HG03045 (cell line): ENCODE measurements at regions not wholly inside any gene's neighbourhood (a gene's known extent, or its start where the extent isn't known, plus 50 kb on each side); places are given as distances from the start of the nearest gene placed in this dataset.

Experiments used
- ATAC-seq: cut with Tn5 transposase; IDR thresholded peaks from one replicate; pipeline ENCODE4 v1.9.1; 2021; ENCODE audit warnings: mild to moderate bottlenecking, moderate library complexity; ENCODE audit not compliant: unreplicated experiment

- ATAC-seq, result no peak
Measured at GRCh38 chr5:74205767-74206578, 434.6 kb downstream of the ENC1 start.

- ATAC-seq, result peak; percentile 35
Measured at GRCh38 chr5:74201334-74202081, 439.0 kb downstream of the ENC1 start.

DNA sequence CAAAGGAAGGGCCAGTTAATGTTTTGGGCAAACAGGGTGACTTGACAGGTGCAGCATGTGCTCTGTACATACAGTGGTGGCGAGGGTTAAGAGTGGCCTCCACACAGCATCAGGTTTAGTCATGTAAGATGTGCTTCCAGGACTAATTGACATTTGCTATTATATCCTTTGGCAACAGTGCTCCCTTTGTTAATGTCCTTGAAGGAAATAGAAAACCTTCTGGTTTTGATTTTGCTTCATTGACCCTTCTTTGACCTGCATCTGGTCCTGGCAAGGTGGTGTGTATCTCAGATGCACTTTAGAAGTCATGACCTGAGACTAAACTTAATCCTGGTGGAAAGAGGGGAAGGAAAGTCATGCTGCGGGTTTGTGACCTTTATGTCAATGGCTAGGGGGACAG, 440.0 kb downstream of the ENC1 start:
- no peak for ATAC-seq

GRCh38 chr5:74199436-74200210, 440.9 kb downstream of the ENC1 start:
- no peak for ATAC-seq

DNA sequence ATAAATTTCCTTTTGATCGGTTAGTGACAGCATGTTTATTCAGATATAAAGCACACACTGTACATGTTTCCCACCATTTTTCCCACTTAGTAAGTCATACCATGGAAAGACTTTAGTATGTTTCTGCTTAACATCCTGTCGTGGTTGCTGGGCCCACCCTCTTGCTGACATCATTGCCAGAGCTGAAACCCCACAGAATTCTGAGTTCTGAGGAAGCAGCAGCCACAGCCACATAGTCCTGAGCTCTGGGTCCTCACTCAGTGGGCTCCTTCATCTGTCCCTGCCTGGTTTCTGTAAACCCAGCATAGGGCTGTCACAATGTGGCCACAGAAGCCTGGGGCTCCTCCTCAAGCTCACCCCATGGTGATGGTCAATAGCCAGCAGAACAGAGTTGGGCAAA, 441.5 kb downstream of the ENC1 start:
- no peak for ATAC-seq

GRCh38 chr5:74198156-74198555, 442.4 kb downstream of the ENC1 start:
- no peak for ATAC-seq

DNA sequence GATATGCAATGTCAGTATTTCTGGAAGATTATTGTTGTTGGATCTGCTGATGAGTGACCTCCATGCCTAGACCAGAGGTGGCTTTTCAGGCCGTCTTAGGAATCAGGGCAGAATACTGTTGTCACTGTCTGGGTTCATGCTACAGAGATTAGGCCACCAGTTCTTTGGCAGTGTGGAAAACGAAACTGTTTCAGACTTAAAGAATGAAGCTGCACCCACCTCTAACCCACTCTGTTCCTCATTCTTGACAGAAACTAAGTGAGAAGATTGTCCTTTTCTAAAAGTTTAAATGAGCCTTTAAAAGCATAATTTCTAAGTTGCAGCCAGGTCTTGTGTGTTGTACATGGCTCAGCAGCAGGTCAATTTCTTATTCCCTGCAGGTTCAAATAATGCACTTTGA, 444.3 kb downstream of the ENC1 start:
- no peak for ATAC-seq

DNA sequence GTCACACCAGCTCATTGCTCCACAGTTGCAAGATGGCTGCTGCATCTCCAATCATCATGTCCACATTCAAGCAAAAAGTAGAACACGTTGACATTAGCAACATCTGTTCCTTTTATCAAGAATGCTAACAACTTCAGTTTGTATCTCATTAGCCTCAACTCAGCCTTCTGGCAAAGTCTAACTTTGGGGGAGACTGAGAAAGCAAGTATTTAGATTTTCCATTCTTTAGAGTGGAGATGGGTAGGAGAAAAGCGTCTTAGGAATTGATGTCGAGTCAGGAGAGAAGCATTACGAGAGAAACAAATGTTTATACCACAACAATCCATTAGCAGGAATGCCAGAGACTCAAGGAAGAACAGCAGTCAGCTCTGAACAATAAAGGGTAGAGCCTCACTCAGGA, 446.3 kb downstream of the ENC1 start:
- no peak for ATAC-seq

DNA sequence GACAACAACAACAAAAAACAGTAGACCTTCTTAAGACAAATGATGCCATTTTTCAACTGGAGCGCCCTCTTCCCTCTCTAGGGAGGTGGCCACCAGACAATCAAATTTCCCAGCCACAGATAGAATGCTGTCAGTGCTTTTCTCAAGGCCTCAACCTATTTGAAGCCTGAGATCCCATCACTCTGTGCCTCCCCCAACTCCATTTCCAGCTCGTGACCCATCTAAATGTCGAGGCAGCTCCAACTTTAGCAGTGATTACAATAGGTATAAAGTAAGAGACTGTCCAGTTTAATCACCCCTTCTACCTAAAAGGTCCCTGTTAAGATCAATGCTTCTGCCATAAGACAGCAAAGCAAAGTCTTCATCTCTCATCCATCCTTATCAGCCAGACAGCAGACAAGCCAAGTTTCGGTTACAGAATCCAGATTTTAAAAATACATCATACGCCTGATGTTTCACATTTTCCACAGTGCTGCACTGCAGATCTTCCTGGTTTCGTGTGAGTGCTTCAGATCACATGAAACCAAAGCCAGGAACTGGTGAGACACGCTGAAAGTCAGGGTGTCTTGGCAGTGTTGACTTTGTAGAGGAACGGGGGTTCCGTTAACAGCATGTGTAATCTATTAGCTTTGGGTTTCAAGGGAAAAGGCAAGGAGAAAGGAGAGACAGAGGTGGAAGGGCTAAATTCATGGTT, 447.8 kb downstream of the ENC1 start:
- ATAC-seq, result no peak

- no peak for ATAC-seq
Measured at GRCh38 chr5:74188351-74189105, 452.0 kb downstream of the ENC1 start.

GRCh38 chr5:74187757-74188156, 452.8 kb downstream of the ENC1 start:
- ATAC-seq, result no peak

DNA sequence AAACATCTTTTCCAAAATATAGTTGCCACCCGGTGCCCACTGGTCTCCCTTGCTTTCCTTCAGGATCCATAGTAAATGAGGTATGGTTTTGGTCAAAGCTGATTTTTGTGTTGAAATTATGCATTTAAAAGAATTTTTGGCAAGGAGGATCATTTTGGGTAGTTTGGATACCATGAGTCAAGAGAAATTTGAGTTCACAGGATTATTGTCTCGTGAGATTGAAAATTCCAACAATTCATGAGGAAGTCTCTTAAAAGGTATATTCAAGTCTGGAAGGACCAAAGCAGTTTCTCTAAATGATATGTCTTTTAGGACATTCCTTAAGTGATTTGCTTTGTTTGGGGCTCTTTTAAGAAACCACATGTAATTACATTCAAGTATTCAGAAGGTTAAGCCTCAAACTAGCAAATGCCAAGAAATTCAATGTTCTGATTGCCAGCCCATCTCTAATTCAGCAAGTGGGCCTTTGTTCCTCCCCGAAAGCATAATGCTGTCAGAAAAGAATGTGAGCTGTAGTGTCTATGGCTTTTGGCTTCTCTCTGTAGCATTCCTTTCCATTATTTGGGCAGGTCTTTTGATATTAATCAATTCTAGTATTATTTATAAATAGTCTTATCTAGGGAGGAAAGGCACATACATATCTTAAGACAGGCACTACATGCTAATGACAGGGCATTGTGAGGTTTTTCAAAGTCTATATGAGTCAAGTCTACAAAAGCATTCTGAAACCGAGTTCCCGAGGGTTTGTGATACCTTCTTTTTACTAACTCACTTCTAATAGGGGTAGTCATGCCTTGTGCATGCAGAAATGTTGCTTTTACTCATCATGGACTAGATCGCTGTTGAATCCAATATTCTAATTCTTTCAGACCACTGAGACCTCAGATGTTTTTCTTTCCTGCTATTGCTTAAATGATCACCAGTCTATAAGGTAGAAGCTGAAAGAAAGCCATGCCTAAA, 453.9 kb downstream of the ENC1 start:
- no peak for ATAC-seq

DNA sequence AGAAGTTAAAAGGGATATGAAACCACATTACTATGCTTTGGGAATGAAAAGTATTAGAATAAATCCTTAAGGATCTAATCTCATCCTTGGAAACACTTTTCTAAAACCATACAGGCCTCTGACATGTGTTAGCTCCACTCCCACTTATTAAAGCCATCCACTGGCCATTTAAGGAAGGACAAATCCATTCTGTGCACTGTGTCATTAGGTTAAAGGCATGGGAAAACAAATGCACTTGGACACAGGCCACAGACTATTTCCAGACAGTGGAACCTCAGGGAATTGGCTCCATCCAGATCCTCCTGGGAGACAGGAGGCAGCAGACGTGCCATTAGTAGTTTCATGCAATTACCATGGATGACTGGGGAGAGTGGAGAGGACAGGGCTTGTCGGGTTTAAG, 454.9 kb downstream of the ENC1 start:
- ATAC-seq, result no peak

DNA sequence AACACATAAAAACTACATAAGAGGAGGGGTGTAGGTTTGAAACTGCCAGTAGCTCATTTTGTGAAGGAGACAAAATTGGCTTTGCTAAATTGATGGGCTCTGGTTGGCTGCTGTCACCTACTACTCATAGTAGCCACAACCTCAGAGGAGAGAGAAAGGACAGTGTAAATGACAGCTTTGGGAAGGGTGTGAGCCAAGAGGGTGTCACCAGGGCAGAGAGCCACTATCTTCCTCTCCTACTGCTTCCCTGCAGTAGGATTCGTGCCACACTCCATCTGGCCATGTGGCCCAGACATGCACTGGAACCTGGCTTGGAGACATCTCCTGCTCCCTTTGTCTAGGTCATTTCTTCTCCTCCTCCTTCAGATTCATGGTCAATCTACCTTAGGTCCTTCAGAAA, 455.9 kb downstream of the ENC1 start:
- ATAC-seq, result no peak

GRCh38 chr5:74183041-74183440, 457.5 kb downstream of the ENC1 start:
- no peak for ATAC-seq

DNA sequence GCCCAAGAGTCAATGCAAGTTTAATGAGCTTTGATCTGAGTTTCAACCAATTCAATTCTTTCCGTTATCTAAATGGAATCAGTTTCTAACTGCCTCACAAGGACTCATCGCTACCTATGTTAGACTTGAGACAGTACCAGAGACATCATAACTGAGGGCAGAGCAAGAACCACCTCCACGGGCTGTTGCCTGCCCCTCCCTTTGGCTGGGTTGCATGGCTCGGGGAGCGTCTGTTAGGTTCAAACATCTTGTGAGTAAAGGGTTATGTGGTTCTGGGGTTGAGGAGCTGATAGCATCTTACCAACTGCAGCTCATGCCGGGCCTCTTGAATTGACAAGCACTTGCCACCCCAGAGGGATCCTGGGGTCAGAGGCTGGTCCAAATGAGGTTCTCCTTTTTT, 457.9 kb downstream of the ENC1 start:
- ATAC-seq, result no peak

GRCh38 chr5:74179701-74180100, 460.8 kb downstream of the ENC1 start:
- ATAC-seq, result no peak

- ATAC-seq, result no peak
Measured at GRCh38 chr5:74179179-74179578, 461.3 kb downstream of the ENC1 start.

- ATAC-seq, result no peak
Measured at GRCh38 chr5:74177961-74178360, 462.6 kb downstream of the ENC1 start.
